ENCODE measurements at regions not wholly inside any gene's neighbourhood (a gene's known extent, or its start where the extent isn't known, plus 50 kb on each side); places are given as distances from the start of the nearest gene placed in this dataset.

DNA sequence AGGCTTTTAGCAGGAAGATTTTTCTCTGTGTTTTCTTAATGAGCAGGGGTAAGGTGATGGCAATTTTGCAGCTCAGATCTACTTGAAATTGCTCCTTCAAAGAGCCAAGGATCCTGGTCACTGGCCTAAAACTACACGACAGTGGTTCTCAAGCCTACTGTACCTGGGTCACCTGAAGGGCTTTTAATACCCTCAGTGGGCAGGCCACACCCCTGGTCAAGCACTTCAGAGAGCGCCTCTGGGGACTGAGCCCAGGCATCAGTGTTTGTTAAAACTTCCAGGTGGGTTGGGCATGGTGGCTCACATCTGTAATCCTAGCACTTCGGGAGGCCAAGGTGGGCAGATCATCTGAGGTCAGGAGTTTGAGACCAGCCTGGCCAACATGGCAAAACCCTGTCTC, 158.4 kb downstream of the FAM43A start:
- TF ChIP-seq SUZ12 (IDR thresholded peaks at IDR 0.05; ENCODE audit: extremely low read depth, insufficient read depth, insufficient read length) (no peak), YY1 (IDR thresholded peaks at IDR 0.05; ENCODE audit: insufficient read depth, insufficient read length) (no peak), ZNF274 (IDR thresholded peaks at IDR 0.05; ENCODE audit: low read depth, low read length) (no peak)

Data from NT2/D1 (cell line).